HG03521 (cell line): ENCODE measurements at regions not wholly inside any gene's neighbourhood (a gene's known extent, or its start where the extent isn't known, plus 50 kb on each side); places are given as distances from the start of the nearest gene placed in this dataset.
"Not testable (repeated sequence)": the region's sequence is repeated elsewhere in the genome, so short reads cannot be mapped to it uniquely, and the experiment has no call there.

ENCODE experiments used
- ATAC-seq: cut with Tn5 transposase; IDR thresholded peaks from one replicate; pipeline ENCODE4 v1.9.1; 2021; ENCODE audit warnings: mild to moderate bottlenecking, moderate library complexity; ENCODE audit not compliant: unreplicated experiment

- ATAC-seq, result no peak
Measured at GRCh38 chr5:167415779-167416746, 875.4 kb upstream of the WWC1 start.

- no peak for ATAC-seq
Measured at GRCh38 chr5:167417662-167418061, 873.8 kb upstream of the WWC1 start.

- ATAC-seq, result no peak
Measured at GRCh38 chr5:167425161-167425560, 866.3 kb upstream of the WWC1 start.

- ATAC-seq, result no peak
Measured at GRCh38 chr5:167426501-167426900, 864.9 kb upstream of the WWC1 start.

GRCh38 chr5:167427641-167428040, 863.8 kb upstream of the WWC1 start:
- ATAC-seq, result not testable (repeated sequence)

- ATAC-seq, result no peak
Measured at GRCh38 chr5:167440846-167441245, 850.6 kb upstream of the WWC1 start.

- no peak for ATAC-seq
Measured at GRCh38 chr5:167442922-167443321, 848.5 kb upstream of the WWC1 start.

GRCh38 chr5:167447466-167448375, 843.7 kb upstream of the WWC1 start:
- ATAC-seq, result no peak

GRCh38 chr5:167448376-167448775, 843.1 kb upstream of the WWC1 start:
- no peak for ATAC-seq

GRCh38 chr5:167451076-167451475, 840.4 kb upstream of the WWC1 start:
- ATAC-seq, result no peak

GRCh38 chr5:167452136-167452535, 839.3 kb upstream of the WWC1 start:
- ATAC-seq, result no peak

GRCh38 chr5:167453246-167454030, 838.0 kb upstream of the WWC1 start:
- ATAC-seq, result no peak

GRCh38 chr5:167458412-167458811, 833.0 kb upstream of the WWC1 start:
- ATAC-seq, result no peak

GRCh38 chr5:167460449-167461020, 830.9 kb upstream of the WWC1 start:
- ATAC-seq, result no peak

GRCh38 chr5:167463939-167464338, 827.5 kb upstream of the WWC1 start:
- no peak for ATAC-seq

GRCh38 chr5:167466992-167467391, 824.5 kb upstream of the WWC1 start:
- no peak for ATAC-seq

GRCh38 chr5:167472566-167473108, 818.8 kb upstream of the WWC1 start:
- no peak for ATAC-seq

GRCh38 chr5:167478188-167478587, 813.3 kb upstream of the WWC1 start:
- ATAC-seq, result no peak

GRCh38 chr5:167479779-167480178, 811.7 kb upstream of the WWC1 start:
- ATAC-seq, result no peak

GRCh38 chr5:167481345-167481744, 810.1 kb upstream of the WWC1 start:
- no peak for ATAC-seq
